CD4-positive, alpha-beta memory T cell (primary cell): ENCODE measurements at regions not wholly inside any gene's neighbourhood (a gene's known extent, or its start where the extent isn't known, plus 50 kb on each side); places are given as distances from the start of the nearest gene placed in this dataset.
A peak's percentile ranks its signal among the peaks of the same experiment; 100 is the strongest.

Source experiments
- CTCF ChIA-PET: fragments of 350-600 bp; sonication (Branson Sonifier 250); formaldehyde crosslinking; loops from one replicate; lab custom pipeline; 2021; ENCODE audit warnings: inconsistent platforms; ENCODE audit not compliant: partially characterized antibody; lab: Charles Lee
- POLR2A ChIA-PET: fragments of 350-600 bp; sonication (Branson Sonifier 250); formaldehyde crosslinking; loops from one replicate; lab custom pipeline; 2021; ENCODE audit not compliant: partially characterized antibody; lab: Charles Lee
- DNase-seq, 5 donors: peaks; one replicate each; pipeline versions ENCODE4 v3.0.0 to v3.0.0-alpha.2; 2020 to 2022; ENCODE audit warnings: mixed read lengths in 1 of 5
- H3K27ac ChIP-seq: one replicate; pipeline ENCODE4 v1.7.0; 2013; ENCODE audit warnings: low read depth, low read length
- H3K27me3 ChIP-seq: 2 replicates; pipeline ENCODE4 v1.7.0; 2013; ENCODE audit warnings: mild to moderate bottlenecking, low read length, moderate library complexity; ENCODE audit not compliant: insufficient read depth
- H3K36me3 ChIP-seq: 2 replicates; pipeline ENCODE4 v1.7.0; 2013; ENCODE audit warnings: mild to moderate bottlenecking, low read length, moderate library complexity; ENCODE audit not compliant: insufficient read depth
- H3K4me1 ChIP-seq: 2 replicates; pipeline ENCODE4 v1.7.0; 2013; ENCODE audit warnings: mild to moderate bottlenecking, low read length, moderate library complexity; ENCODE audit not compliant: insufficient read depth
- H3K4me3 ChIP-seq, 2 donors: one replicate each; pipeline ENCODE4 v1.7.0; 2013; ENCODE audit warnings: low read length in 2 of 2, mild to moderate bottlenecking in 1 of 2
- H3K9me3 ChIP-seq, 2 donors: one replicate each; pipeline ENCODE4 v1.7.0; 2013; ENCODE audit warnings: low read length in 2 of 2, control low read depth in 1 of 2; ENCODE audit not compliant: control insufficient read depth in 1 of 2
- H3K27ac Mint-ChIP-seq, 7 donors: one replicate each; pipeline ENCODE4 v1.8.0; 2020 to 2021; ENCODE audit warnings: mixed read lengths in 7 of 7, mild to moderate bottlenecking in 6 of 7, inconsistent platforms in 3 of 7, moderate library complexity in 3 of 7
- H3K27me3 Mint-ChIP-seq, 2 donors: one replicate each; pipeline ENCODE4 v1.8.0; 2020 to 2021; ENCODE audit warnings: mixed read lengths in 2 of 2
- H3K36me3 Mint-ChIP-seq, 2 donors: one replicate each; pipeline ENCODE4 v1.8.0; 2020 to 2021; ENCODE audit warnings: mixed read lengths in 2 of 2, inconsistent platforms in 1 of 2, mild to moderate bottlenecking in 1 of 2
- H3K4me1 Mint-ChIP-seq, 4 donors: one replicate each; pipeline ENCODE4 v1.8.0; 2020 to 2021; ENCODE audit warnings: mixed read lengths in 4 of 4, mild to moderate bottlenecking in 1 of 4
- H3K4me3 Mint-ChIP-seq, 8 donors: one replicate each; pipeline ENCODE4 v1.8.0; 2020 to 2021; ENCODE audit warnings: mixed read lengths in 8 of 8, mild to moderate bottlenecking in 7 of 8, moderate library complexity in 6 of 8, inconsistent platforms in 3 of 8
- H3K9me3 Mint-ChIP-seq, 8 donors: one replicate each; pipeline ENCODE4 v1.8.0; 2020 to 2021; ENCODE audit warnings: mixed read lengths in 8 of 8, mild to moderate bottlenecking in 5 of 8, inconsistent platforms in 3 of 8, moderate library complexity in 1 of 8
- intact Hi-C: fragments of 100-400 bp; cut with micrococcal nuclease; formaldehyde crosslinking; loops from one replicate; pipeline ENCODE4 v1.15.1; 2023

DNA sequence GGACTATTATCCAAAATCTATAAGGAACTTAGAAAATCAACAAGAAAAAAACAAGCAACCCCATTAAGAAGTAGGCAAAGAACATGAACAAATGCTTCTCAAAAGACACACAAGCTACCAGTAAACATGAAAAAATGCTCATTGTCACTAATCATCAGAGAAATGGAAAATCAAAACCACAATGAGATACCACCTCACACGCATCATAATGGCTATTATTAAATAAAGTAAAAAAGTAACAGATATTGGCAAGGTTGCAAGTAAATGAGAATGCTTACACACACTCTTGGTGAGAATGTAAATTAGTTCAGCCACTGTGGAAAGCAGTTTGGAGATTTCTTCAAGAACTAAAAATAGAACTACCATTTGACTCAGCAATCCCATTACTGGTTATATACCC lies 167.0 kb upstream of the DMRTA1 start:
- intact Hi-C loops: no loop called here
- H3K36me3 Mint-ChIP-seq: no peaks in the 10 kb centered on the region
- H3K27ac Mint-ChIP-seq: no peak overlapping the region
- H3K27me3 ChIP-seq: no peaks in the 10 kb centered on the region
- ChIA-PET CTCF (interaction anchor here (1.4 kb wide), 1 partner anchor 36 kb away, joined by 3 read pairs; no protein-coding TSS in a partner anchor), POLR2A (no interaction called here)
- DNase-seq: no peak
- H3K4me1 ChIP-seq: no peaks in the 10 kb centered on the region
- H3K4me3 Mint-ChIP-seq: no peak overlapping the region
- no peaks in the 10 kb centered on the region for H3K4me1 Mint-ChIP-seq
- H3K27me3 Mint-ChIP-seq: peaks cover 1 to 2% of the 10 kb centered on the region in 2 donors
- no peaks in the 10 kb centered on the region for H3K9me3 ChIP-seq
- H3K36me3 ChIP-seq: no peaks in the 10 kb centered on the region
- H3K4me3 ChIP-seq: no peak overlapping the region
- no peak overlapping the region for H3K27ac ChIP-seq
- H3K9me3 Mint-ChIP-seq: peaks cover 0 to 2% (median 0%) of the 10 kb centered on the region in 8 donors

DNA sequence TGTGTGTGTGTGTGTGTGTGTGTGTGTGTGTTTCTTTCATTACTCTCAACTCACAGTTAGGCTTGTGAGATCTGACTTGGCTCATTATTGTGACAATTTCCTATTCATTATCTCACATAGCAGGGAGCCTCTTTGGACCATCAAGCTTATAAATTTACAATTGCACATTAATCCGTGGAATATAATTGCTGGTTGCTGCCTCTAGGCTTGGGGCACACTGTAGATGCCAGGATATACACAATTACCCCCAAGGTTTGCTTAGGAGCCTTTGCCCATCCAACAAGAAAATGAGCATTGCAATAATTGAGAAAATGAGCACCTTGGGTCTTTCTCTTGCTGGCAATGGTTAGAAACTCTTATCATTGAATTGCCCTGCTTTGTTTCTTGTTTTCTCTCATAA lies 161.6 kb upstream of the DMRTA1 start:
- H3K27ac ChIP-seq: no peak overlapping the region
- Mint-ChIP-seq H3K9me3 (peaks cover 0 to 2% (median 0%) of the 10 kb centered on the region in 8 donors), H3K4me3 (no peak overlapping the region), H3K36me3 (no peaks in the 10 kb centered on the region), H3K27me3 (peaks cover 0 to 6% of the 10 kb centered on the region in 2 donors), H3K4me1 (no peaks in the 10 kb centered on the region), H3K27ac (no peak overlapping the region)
- no peaks in the 10 kb centered on the region for H3K27me3 ChIP-seq
- no peaks in the 10 kb centered on the region for H3K4me1 ChIP-seq
- DNase-seq: no peak
- POLR2A ChIA-PET: no interaction called here
- H3K4me3 ChIP-seq: no peak overlapping the region
- intact Hi-C loops: no loop called here
- H3K36me3 ChIP-seq: no peaks in the 10 kb centered on the region
- CTCF ChIA-PET: no interaction called here
- no peaks in the 10 kb centered on the region for H3K9me3 ChIP-seq

DNA sequence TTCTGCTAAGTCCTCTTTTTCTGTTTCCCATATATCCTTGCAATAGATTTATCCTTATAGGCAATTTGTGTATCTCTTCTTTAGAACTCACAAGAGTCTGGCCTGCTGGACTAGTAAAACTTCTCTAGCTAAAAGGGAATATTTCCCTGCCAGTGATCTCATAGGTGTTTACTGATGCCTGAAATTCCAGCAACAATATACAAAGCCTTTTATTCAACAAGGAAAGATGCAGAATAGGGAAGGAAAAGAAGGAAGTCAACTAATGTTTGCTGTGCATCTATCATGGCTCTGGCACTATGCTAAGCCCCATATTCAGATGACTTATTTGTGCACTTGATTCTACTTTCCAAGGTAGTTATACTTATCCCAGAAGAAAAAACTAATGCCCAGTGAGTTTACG lies 160.0 kb upstream of the DMRTA1 start:
- H3K4me1 Mint-ChIP-seq: no peaks in the 10 kb centered on the region
- H3K27me3 Mint-ChIP-seq: peaks cover 0 to 4% of the 10 kb centered on the region in 2 donors
- POLR2A ChIA-PET: no interaction called here
- no peak for DNase-seq
- H3K27me3 ChIP-seq: no peaks in the 10 kb centered on the region
- peak overlapping the region in 1 of 7 donors; percentile 36 for H3K27ac Mint-ChIP-seq
- no peak overlapping the region for H3K27ac ChIP-seq
- H3K36me3 Mint-ChIP-seq: no peaks in the 10 kb centered on the region
- no peak overlapping the region for H3K4me3 Mint-ChIP-seq
- no peaks in the 10 kb centered on the region for H3K9me3 Mint-ChIP-seq
- H3K4me3 ChIP-seq: no peak overlapping the region
- no peaks in the 10 kb centered on the region for H3K9me3 ChIP-seq
- CTCF ChIA-PET: no interaction called here
- intact Hi-C loops: no loop called here
- no peaks in the 10 kb centered on the region for H3K4me1 ChIP-seq
- H3K36me3 ChIP-seq: no peaks in the 10 kb centered on the region

DNA sequence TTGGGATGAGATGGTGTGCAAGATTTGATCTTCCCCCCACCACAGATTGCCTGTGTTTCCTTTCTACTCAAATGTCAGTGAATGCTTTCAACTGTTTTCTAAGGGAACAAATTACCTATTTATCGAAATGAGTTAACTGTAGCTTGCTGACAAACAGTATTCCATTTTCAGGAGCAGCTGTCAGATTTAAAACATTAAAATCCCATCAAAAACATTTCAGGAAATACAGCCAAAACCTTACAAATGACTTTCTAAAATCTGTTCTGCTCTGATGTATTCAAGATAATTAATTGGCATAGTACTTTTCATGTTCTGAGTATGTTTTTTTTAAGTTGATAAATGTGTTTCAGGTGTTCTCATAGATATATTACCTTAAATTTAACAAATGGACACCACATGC lies 158.0 kb upstream of the DMRTA1 start:
- no peak overlapping the region for H3K4me3 Mint-ChIP-seq
- no peak overlapping the region for H3K27ac Mint-ChIP-seq
- Histone ChIP-seq H3K27me3 (no peaks in the 10 kb centered on the region), H3K9me3 (no peaks in the 10 kb centered on the region), H3K4me1 (no peaks in the 10 kb centered on the region), H3K27ac (no peak overlapping the region), H3K4me3 (no peak overlapping the region), H3K36me3 (no peaks in the 10 kb centered on the region)
- H3K4me1 Mint-ChIP-seq: no peaks in the 10 kb centered on the region
- peaks cover 0 to 4% of the 10 kb centered on the region in 2 donors for H3K27me3 Mint-ChIP-seq
- intact Hi-C loops: no loop called here
- ChIA-PET POLR2A (no interaction called here), CTCF (no interaction called here)
- no peak for DNase-seq
- H3K9me3 Mint-ChIP-seq: no peaks in the 10 kb centered on the region
- no peaks in the 10 kb centered on the region for H3K36me3 Mint-ChIP-seq

DNA sequence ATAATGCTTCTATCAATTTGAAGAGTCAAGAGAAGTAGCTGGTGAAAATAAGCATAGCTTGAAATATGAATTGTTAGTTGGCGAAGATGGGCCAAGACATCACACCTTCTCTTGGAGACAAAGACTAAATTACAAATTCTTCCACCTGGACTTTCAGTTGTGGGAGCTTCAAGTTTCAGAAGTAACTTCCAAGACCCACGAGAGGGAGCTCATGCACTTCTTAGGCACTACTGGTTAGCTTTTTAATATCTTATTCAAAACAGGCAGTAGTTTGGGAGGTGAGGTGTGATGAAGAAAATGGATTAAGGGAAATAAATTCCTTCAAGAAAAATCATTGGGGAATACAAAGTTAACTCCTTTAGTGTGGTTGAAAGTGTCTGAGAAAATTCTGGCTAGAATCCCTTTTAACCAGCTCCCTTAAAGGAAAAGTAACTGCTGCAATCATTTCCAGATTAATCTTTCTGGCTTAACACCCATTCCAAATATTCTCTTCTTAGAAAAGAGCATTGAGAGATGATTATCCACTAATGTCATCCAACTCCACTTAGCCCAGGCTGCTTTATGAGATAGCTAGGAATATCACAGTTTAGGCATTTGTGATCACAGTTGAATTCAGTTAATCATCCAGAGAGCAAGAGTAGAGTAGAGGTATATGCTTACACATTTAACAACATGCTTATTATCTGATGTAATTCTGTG lies 139.5 kb upstream of the DMRTA1 start:
- Mint-ChIP-seq H3K27ac (no peak overlapping the region), H3K9me3 (peaks cover 0 to 3% (median 0%) of the 10 kb centered on the region in 8 donors), H3K36me3 (no peaks in the 10 kb centered on the region), H3K27me3 (peaks cover 4 to 11% of the 10 kb centered on the region in 2 donors), H3K4me1 (no peaks in the 10 kb centered on the region), H3K4me3 (no peak overlapping the region)
- no peaks in the 10 kb centered on the region for H3K4me1 ChIP-seq
- intact Hi-C loops: loop anchor here (2.0 kb wide), 1 partner anchor 146 kb away; no protein-coding TSS in a partner anchor
- H3K27me3 ChIP-seq: no peaks in the 10 kb centered on the region
- H3K9me3 ChIP-seq: no peaks in the 10 kb centered on the region
- no peak overlapping the region for H3K27ac ChIP-seq
- CTCF ChIA-PET: no interaction called here
- POLR2A ChIA-PET: no interaction called here
- no peaks in the 10 kb centered on the region for H3K36me3 ChIP-seq
- H3K4me3 ChIP-seq: no peak overlapping the region
- DNase-seq: peak in 2 of 5 donors; percentile 0 to 2

DNA sequence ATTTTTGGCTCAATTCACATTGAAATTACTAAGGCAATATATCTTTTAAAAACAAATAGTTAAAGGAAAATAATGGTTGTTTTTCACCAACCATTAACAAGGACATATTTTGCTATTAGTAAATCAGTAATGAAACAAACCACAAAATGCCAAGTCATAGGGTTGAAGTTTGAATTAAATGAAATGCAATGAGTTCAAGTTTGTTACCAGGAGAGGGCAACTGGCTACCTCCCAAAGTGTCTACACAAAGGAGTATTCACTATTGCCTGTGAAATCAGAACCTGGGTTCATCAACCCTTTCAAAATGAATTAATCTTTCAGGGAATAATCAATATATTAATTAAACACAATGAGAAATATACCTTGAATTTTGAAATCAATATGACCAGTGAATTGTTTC lies 138.4 kb upstream of the DMRTA1 start:
- POLR2A ChIA-PET: no interaction called here
- Histone ChIP-seq H3K36me3 (no peaks in the 10 kb centered on the region), H3K27ac (no peak overlapping the region), H3K4me1 (no peaks in the 10 kb centered on the region), H3K4me3 (no peak overlapping the region), H3K9me3 (no peaks in the 10 kb centered on the region), H3K27me3 (no peaks in the 10 kb centered on the region)
- H3K27ac Mint-ChIP-seq: no peak overlapping the region
- H3K4me3 Mint-ChIP-seq: no peak overlapping the region
- H3K36me3 Mint-ChIP-seq: no peaks in the 10 kb centered on the region
- H3K4me1 Mint-ChIP-seq: no peaks in the 10 kb centered on the region
- DNase-seq: no peak
- intact Hi-C loops: no loop called here
- H3K27me3 Mint-ChIP-seq: peaks cover 4 to 7% of the 10 kb centered on the region in 2 donors
- peaks cover 0 to 3% (median 0%) of the 10 kb centered on the region in 8 donors for H3K9me3 Mint-ChIP-seq
- CTCF ChIA-PET: no interaction called here

DNA sequence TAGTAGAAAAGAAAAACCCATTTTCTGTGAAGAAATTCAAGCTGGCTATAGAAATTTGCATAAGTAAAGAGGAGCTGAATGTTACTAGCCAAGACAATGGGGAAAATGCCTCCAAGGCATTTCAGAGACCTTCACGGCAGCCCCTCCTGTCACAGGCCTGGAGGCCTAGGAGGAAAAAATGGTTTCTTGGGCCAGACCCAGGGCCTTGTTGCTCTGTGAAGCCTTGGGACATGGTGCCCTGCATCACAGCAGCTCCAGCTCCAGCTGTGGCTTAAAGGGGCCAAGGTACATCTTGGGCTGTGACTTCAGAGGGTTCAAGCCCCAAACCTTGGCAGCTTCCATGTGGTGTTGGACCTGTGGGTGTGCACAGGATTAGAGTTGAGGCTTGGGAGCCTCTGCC lies 130.0 kb upstream of the DMRTA1 start:
- H3K27ac ChIP-seq: no peak overlapping the region
- ChIA-PET CTCF (no interaction called here), POLR2A (no interaction called here)
- H3K4me3 Mint-ChIP-seq: no peak overlapping the region
- H3K9me3 ChIP-seq: no peaks in the 10 kb centered on the region
- H3K4me3 ChIP-seq: no peak overlapping the region
- peaks cover 0 to 15% (median 8%) of the 10 kb centered on the region in 8 donors for H3K9me3 Mint-ChIP-seq
- no peaks in the 10 kb centered on the region for H3K4me1 ChIP-seq
- H3K36me3 ChIP-seq: no peaks in the 10 kb centered on the region
- intact Hi-C loops: no loop called here
- peaks cover 3% of the 10 kb centered on the region in 2 donors for H3K27me3 Mint-ChIP-seq
- no peak overlapping the region for H3K27ac Mint-ChIP-seq
- H3K27me3 ChIP-seq: no peaks in the 10 kb centered on the region
- H3K4me1 Mint-ChIP-seq: no peaks in the 10 kb centered on the region
- no peak for DNase-seq
- peaks cover 0 to 4% of the 10 kb centered on the region in 2 donors for H3K36me3 Mint-ChIP-seq
